Gastroesophageal sphincter (tissue), 4 donors: ENCODE measurements at regions not wholly inside any gene's neighbourhood (a gene's known extent, or its start where the extent isn't known, plus 50 kb on each side); places are given as distances from the start of the nearest gene placed in this dataset.
A peak's percentile ranks its signal among the peaks of the same experiment; 100 is the strongest.

ENCODE experiments used
- ATAC-seq: fragments of 150-250 bp; one replicate; pipeline ENCODE4 v1.9.1; 2016; ENCODE audit warnings: mild to moderate bottlenecking, moderate library complexity
- H3K27ac ChIP-seq, 4 donors: fragments of 200-600 bp; sonication (generic) in 3 of 4; 1 replicate in 3 of 4; 2 replicates in 1 of 4; pipeline ENCODE4 v1.5.1; 2016 to 2019
- H3K27me3 ChIP-seq: fragments of 200-600 bp; sonication (generic); one replicate; pipeline ENCODE4 v1.5.1; 2019
- H3K36me3 ChIP-seq, 2 donors: fragments of 200-600 bp; sonication (generic); one replicate each; pipeline ENCODE4 v1.5.1; 2019; ENCODE audit warnings: control low read depth in 1 of 2
- H3K4me1 ChIP-seq, 3 donors: fragments of 200-600 bp; sonication (generic); 1 replicate in 2 of 3; 2 replicates in 1 of 3; pipeline ENCODE4 v1.5.1; 2016 to 2019; ENCODE audit warnings: control low read depth in 2 of 3
- H3K4me3 ChIP-seq, 2 donors: fragments of 200-600 bp; sonication (generic); one replicate each; pipeline ENCODE4 v1.5.1; 2019; ENCODE audit warnings: mild to moderate bottlenecking in 1 of 2, moderate library complexity in 1 of 2
- H3K9me3 ChIP-seq, 3 donors: fragments of 200-600 bp; sonication (generic); one replicate each; pipeline ENCODE4 v1.5.1; 2017 to 2019; ENCODE audit warnings: control low read depth in 2 of 3
- CTCF ChIP-seq, 4 experiments: fragments of 200-600 bp in 2 of 4; fragments of 450-650 bp in 2 of 4; sonication (generic) in 1 of 4; IDR thresholded peaks; one replicate each; pipeline ENCODE4 v1.5.1; 2017 to 2019; ENCODE audit warnings: antibody characterized with exemption in 4 of 4, mild to moderate bottlenecking in 2 of 4, moderate library complexity in 2 of 4
- EP300 ChIP-seq: sonication (generic); formaldehyde crosslinking; IDR thresholded peaks from one replicate; pipeline ENCODE4 v1.6.1; 2017; ENCODE audit warnings: antibody characterized with exemption, mild to moderate bottlenecking
- POLR2A ChIP-seq, 2 donors: fragments of 450-650 bp; IDR thresholded peaks; one replicate each; pipeline ENCODE4 v1.6.1; 2017; ENCODE audit warnings: antibody characterized with exemption in 2 of 2, mild to moderate bottlenecking in 2 of 2, moderate library complexity in 1 of 2
- POLR2AphosphoS5 ChIP-seq: sonication (generic); formaldehyde crosslinking; IDR thresholded peaks from one replicate; pipeline ENCODE4 v1.6.1; 2017; ENCODE audit warnings: antibody characterized with exemption
- WGBS, 2 donors: methylation state at CpG; one replicate each; pipeline ENCODE4 v1.1.5; 2018; ENCODE audit warnings: low coverage in 1 of 2; 5-methylcytosine and 5-hydroxymethylcytosine counted together

- TF ChIP-seq POLR2AphosphoS5: peak; percentile 84
- no peak for TF ChIP-seq EP300
- TF ChIP-seq CTCF (IDR thresholded peaks at IDR 0.05): no peak
- Histone ChIP-seq H3K36me3 (no peaks in the 10 kb centered on the region), H3K4me3 (no peak overlapping the region), H3K9me3 (no peaks in the 10 kb centered on the region), H3K27me3 (no peaks in the 10 kb centered on the region), H3K27ac (peak overlapping the region in 2 of 4 donors; percentile 60 to 75), H3K4me1 (peaks cover 0 to 37% (median 2%) of the 10 kb centered on the region in 3 donors)
- peak; percentile 44 for ATAC-seq
These were observed 696.0 kb downstream of the ZNF385D start for GRCh38 chr3:21055015-21055414.

- H3K36me3 ChIP-seq: no peaks in the 10 kb centered on the region
- WGBS, 2 donors: 23 to 28% methylated on average over 3 of the region's 3 CpGs
- H3K27ac ChIP-seq: peak overlapping the region in 2 of 4 donors; percentile 60 to 75
- H3K27me3 ChIP-seq: no peaks in the 10 kb centered on the region
- ATAC-seq: peak; percentile 69
- H3K4me3 ChIP-seq: no peak overlapping the region
- no peaks in the 10 kb centered on the region for H3K9me3 ChIP-seq
- H3K4me1 ChIP-seq: peaks cover 0 to 30% (median 2%) of the 10 kb centered on the region in 3 donors
- TF ChIP-seq POLR2AphosphoS5 (peak; percentile 66), EP300 (no peak), CTCF (IDR thresholded peaks at IDR 0.05) (no peak)
These were observed 696.9 kb downstream of the ZNF385D start for GRCh38 chr3:21054064-21054463.

GRCh38 chr3:21049334-21050062 lies 701.5 kb downstream of the ZNF385D start:
- H3K36me3 ChIP-seq: no peaks in the 10 kb centered on the region
- H3K27ac ChIP-seq: no peak overlapping the region
- no peak overlapping the region for H3K4me3 ChIP-seq
- H3K27me3 ChIP-seq: no peaks in the 10 kb centered on the region
- peaks cover 0 to 15% (median 0%) of the 10 kb centered on the region in 3 donors for H3K4me1 ChIP-seq
- WGBS, 2 donors: 59% methylated on average over 7 of the region's 7 CpGs
- no peak for ATAC-seq
- TF ChIP-seq POLR2A (IDR thresholded peaks at IDR 0.05) (no peak), EP300 (no peak), POLR2AphosphoS5 (no peak), CTCF (IDR thresholded peaks at IDR 0.05) (no peak)
- no peaks in the 10 kb centered on the region for H3K9me3 ChIP-seq

- TF ChIP-seq POLR2A (IDR thresholded peaks at IDR 0.05) (no peak), POLR2AphosphoS5 (no peak), CTCF (IDR thresholded peaks at IDR 0.05) (no peak), EP300 (no peak)
- ATAC-seq: no peak
- Histone ChIP-seq H3K36me3 (no peaks in the 10 kb centered on the region), H3K4me3 (no peak overlapping the region), H3K4me1 (no peaks in the 10 kb centered on the region), H3K27me3 (no peaks in the 10 kb centered on the region), H3K27ac (no peak overlapping the region), H3K9me3 (no peaks in the 10 kb centered on the region)
- 69% methylated on average over 1 of the region's 1 CpG for WGBS, 2 donors
These were observed 707.9 kb downstream of the ZNF385D start for GRCh38 chr3:21043139-21043538.

- ATAC-seq: no peak
- no peak overlapping the region for H3K27ac ChIP-seq
- H3K4me1 ChIP-seq: no peaks in the 10 kb centered on the region
- TF ChIP-seq CTCF (IDR thresholded peaks at IDR 0.05): no peak
- TF ChIP-seq POLR2A (IDR thresholded peaks at IDR 0.05): no peak
- TF ChIP-seq POLR2AphosphoS5: no peak
- no peak for TF ChIP-seq EP300
- no peaks in the 10 kb centered on the region for H3K9me3 ChIP-seq
- no peaks in the 10 kb centered on the region for H3K36me3 ChIP-seq
- WGBS, 2 donors: 92% methylated on average over 9 of the region's 9 CpGs; no CpG with 5 or more reads in 1 of the 2 donors
- no peak overlapping the region for H3K4me3 ChIP-seq
- H3K27me3 ChIP-seq: no peaks in the 10 kb centered on the region
These were observed 708.8 kb downstream of the ZNF385D start for GRCh38 chr3:21042184-21042583.
